RWPE2 (cell line): ENCODE measurements at regions not wholly inside any gene's neighbourhood (a gene's known extent, or its start where the extent isn't known, plus 50 kb on each side); places are given as distances from the start of the nearest gene placed in this dataset.

Source experiments
- ATAC-seq: fragments of 200-7000 bp; cut with Tn5 transposase; 3 replicates; pipeline ENCODE4 v1.9.1; 2021; ENCODE audit warnings: low read depth
- DNase-seq: peaks from one replicate; pipeline ENCODE4 v3.0.0-alpha.2; 2020; ENCODE audit warnings: low spot score
- H3K27ac ChIP-seq: fragments of 450-650 bp; 2 replicates; pipeline ENCODE4 v1.5.1; 2017; ENCODE audit warnings: mild to moderate bottlenecking; ENCODE audit not compliant: poor library complexity, severe bottlenecking
- H3K27me3 ChIP-seq: fragments of 250-450 bp; sonication (Bioruptor Pico); 2 replicates; pipeline ENCODE4 v1.5.1; 2021; ENCODE audit warnings: mild to moderate bottlenecking, moderate library complexity; ENCODE audit not compliant: insufficient read depth, poor library complexity, severe bottlenecking
- H3K36me3 ChIP-seq: fragments of 250-450 bp; sonication (Bioruptor Pico); 2 replicates; pipeline ENCODE4 v1.5.1; 2020; ENCODE audit warnings: low read depth, mild to moderate bottlenecking, moderate library complexity
- H3K4me1 ChIP-seq: fragments of 250-450 bp; sonication (Bioruptor Pico); 2 replicates; pipeline ENCODE4 v1.5.1; 2021; ENCODE audit warnings: mild to moderate bottlenecking, moderate library complexity; ENCODE audit not compliant: insufficient read depth, poor library complexity, severe bottlenecking
- H3K4me3 ChIP-seq: fragments of 250-450 bp; sonication (Bioruptor Pico); 2 replicates; pipeline ENCODE4 v1.5.1; 2021; ENCODE audit warnings: mild to moderate bottlenecking, moderate library complexity; ENCODE audit not compliant: severe bottlenecking
- H3K9me3 ChIP-seq: fragments of 250-450 bp; sonication (Bioruptor Pico); 2 replicates; pipeline ENCODE4 v1.5.1; 2021; ENCODE audit warnings: mild to moderate bottlenecking, moderate library complexity; ENCODE audit not compliant: severe bottlenecking
- CTCF ChIP-seq: fragments of 450-650 bp; IDR thresholded peaks from one replicate; pipeline ENCODE4 v1.5.1; 2017; ENCODE audit warnings: mild to moderate bottlenecking, moderate library complexity; ENCODE audit not compliant: poor library complexity, severe bottlenecking

GRCh38 chr6:137657351-137657911 lies 163.2 kb upstream of the OLIG3 start:
- H3K27ac ChIP-seq, result no peak overlapping the region
- no peaks in the 10 kb centered on the region for H3K4me1 ChIP-seq
- no peak for DNase-seq
- peak; percentile 40; the same call in 1 of the 3 replicates for ATAC-seq
- H3K36me3 ChIP-seq, result no peaks in the 10 kb centered on the region
- H3K4me3 ChIP-seq, result no peak overlapping the region
- no peak for TF ChIP-seq CTCF
- H3K27me3 ChIP-seq, result no peaks in the 10 kb centered on the region
- H3K9me3 ChIP-seq, result peaks cover 20% of the 10 kb centered on the region

- DNase-seq (no peak), ATAC-seq (no peak)
- H3K9me3 ChIP-seq, result peaks cover 15% of the 10 kb centered on the region
- TF ChIP-seq CTCF, result no peak
- no peaks in the 10 kb centered on the region for H3K36me3 ChIP-seq
- H3K27me3 ChIP-seq, result no peaks in the 10 kb centered on the region
- H3K4me1 ChIP-seq, result no peaks in the 10 kb centered on the region
- no peak overlapping the region for H3K4me3 ChIP-seq
- H3K27ac ChIP-seq, result no peak overlapping the region
These were observed 164.1 kb upstream of the OLIG3 start for GRCh38 chr6:137658287-137658686.

- DNase-seq (no peak), ATAC-seq (no peak)
- Histone ChIP-seq H3K27ac (no peak overlapping the region), H3K4me1 (no peaks in the 10 kb centered on the region), H3K4me3 (no peak overlapping the region), H3K27me3 (no peaks in the 10 kb centered on the region), H3K9me3 (peaks cover under 1% of the 10 kb centered on the region), H3K36me3 (no peaks in the 10 kb centered on the region)
- no peak for TF ChIP-seq CTCF
These were observed 165.7 kb upstream of the OLIG3 start for GRCh38 chr6:137659871-137660270.

- ATAC-seq, result no peak
- DNase-seq, result no peak
- TF ChIP-seq CTCF, result no peak
- H3K36me3 ChIP-seq, result no peaks in the 10 kb centered on the region
- H3K4me1 ChIP-seq, result no peaks in the 10 kb centered on the region
- H3K27me3 ChIP-seq, result no peaks in the 10 kb centered on the region
- H3K4me3 ChIP-seq, result no peak overlapping the region
- no peak overlapping the region for H3K27ac ChIP-seq
- no peaks in the 10 kb centered on the region for H3K9me3 ChIP-seq
These were observed 166.1 kb upstream of the OLIG3 start for GRCh38 chr6:137660296-137660731.

GRCh38 chr6:137661601-137662000 lies 167.4 kb upstream of the OLIG3 start:
- ATAC-seq (peak; percentile 60; the same call in 2 of the 3 replicates), DNase-seq (no peak)
- Histone ChIP-seq H3K4me1 (no peaks in the 10 kb centered on the region), H3K9me3 (no peaks in the 10 kb centered on the region), H3K27ac (no peak overlapping the region), H3K4me3 (no peak overlapping the region), H3K27me3 (no peaks in the 10 kb centered on the region), H3K36me3 (no peaks in the 10 kb centered on the region)
- TF ChIP-seq CTCF, result peak; percentile 68
